PFSK-1 (cell line): ENCODE measurements at regions not wholly inside any gene's neighbourhood (a gene's known extent, or its start where the extent isn't known, plus 50 kb on each side); places are given as distances from the start of the nearest gene placed in this dataset.

Experiments used
- FOXP2 ChIP-seq: optimal IDR thresholded peaks from 2 replicates; pipeline ENCODE3; 2011; ENCODE audit warnings: borderline replicate concordance, control low read depth, inconsistent platforms; ENCODE audit not compliant: insufficient read depth; ENCODE audit errors: extremely low read length, extremely low read depth
- POLR2AphosphoS5 ChIP-seq: IDR thresholded peaks from 2 replicates; pipeline ENCODE4 v1.6.1; 2012; ENCODE audit warnings: low read depth, mild to moderate bottlenecking, control low read depth, low read length, moderate library complexity
- SIN3A ChIP-seq: IDR thresholded peaks from 2 replicates; pipeline ENCODE4 v1.6.1; 2012; ENCODE audit warnings: mild to moderate bottlenecking, low read length, moderate library complexity, borderline replicate concordance; ENCODE audit not compliant: insufficient read depth
- TAF1 ChIP-seq: IDR thresholded peaks from 2 replicates; pipeline ENCODE4 v1.6.1; 2012; ENCODE audit warnings: low read length, control low read depth, borderline replicate concordance; ENCODE audit not compliant: insufficient read depth
- TF ChIP-seq, protein P1 (sequence below), 2 experiments: IDR thresholded peaks; 2 replicates each; pipeline versions ENCODE4 v1.6.1 to v1.8.0; 2011 to 2012; ENCODE audit warnings: low read depth in 2 of 2, low read length in 2 of 2, control low read depth in 1 of 2, inconsistent platforms in 1 of 2, mild to moderate bottlenecking in 1 of 2, moderate library complexity in 1 of 2; ENCODE audit not compliant: insufficient read depth in 1 of 2

- TF ChIP-seq TAF1 (no peak), FOXP2 (no peak), POLR2AphosphoS5 (no peak), SIN3A (no peak)
- TF ChIP-seq, protein P1, sequence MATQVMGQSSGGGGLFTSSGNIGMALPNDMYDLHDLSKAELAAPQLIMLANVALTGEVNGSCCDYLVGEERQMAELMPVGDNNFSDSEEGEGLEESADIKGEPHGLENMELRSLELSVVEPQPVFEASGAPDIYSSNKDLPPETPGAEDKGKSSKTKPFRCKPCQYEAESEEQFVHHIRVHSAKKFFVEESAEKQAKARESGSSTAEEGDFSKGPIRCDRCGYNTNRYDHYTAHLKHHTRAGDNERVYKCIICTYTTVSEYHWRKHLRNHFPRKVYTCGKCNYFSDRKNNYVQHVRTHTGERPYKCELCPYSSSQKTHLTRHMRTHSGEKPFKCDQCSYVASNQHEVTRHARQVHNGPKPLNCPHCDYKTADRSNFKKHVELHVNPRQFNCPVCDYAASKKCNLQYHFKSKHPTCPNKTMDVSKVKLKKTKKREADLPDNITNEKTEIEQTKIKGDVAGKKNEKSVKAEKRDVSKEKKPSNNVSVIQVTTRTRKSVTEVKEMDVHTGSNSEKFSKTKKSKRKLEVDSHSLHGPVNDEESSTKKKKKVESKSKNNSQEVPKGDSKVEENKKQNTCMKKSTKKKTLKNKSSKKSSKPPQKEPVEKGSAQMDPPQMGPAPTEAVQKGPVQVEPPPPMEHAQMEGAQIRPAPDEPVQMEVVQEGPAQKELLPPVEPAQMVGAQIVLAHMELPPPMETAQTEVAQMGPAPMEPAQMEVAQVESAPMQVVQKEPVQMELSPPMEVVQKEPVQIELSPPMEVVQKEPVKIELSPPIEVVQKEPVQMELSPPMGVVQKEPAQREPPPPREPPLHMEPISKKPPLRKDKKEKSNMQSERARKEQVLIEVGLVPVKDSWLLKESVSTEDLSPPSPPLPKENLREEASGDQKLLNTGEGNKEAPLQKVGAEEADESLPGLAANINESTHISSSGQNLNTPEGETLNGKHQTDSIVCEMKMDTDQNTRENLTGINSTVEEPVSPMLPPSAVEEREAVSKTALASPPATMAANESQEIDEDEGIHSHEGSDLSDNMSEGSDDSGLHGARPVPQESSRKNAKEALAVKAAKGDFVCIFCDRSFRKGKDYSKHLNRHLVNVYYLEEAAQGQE (IDR thresholded peaks at IDR 0.05; ENCODE audit: insufficient read depth in 1 of 2, low read depth in 2 of 2, low read length in 2 of 2), result no peak
These were observed 1201.1 kb upstream of the SLC10A2 start for GRCh38 chr13:104267206-104267811.

- TF ChIP-seq FOXP2 (no peak), POLR2AphosphoS5 (no peak), SIN3A (no peak), TAF1 (no peak)
- TF ChIP-seq, protein P1 (IDR thresholded peaks at IDR 0.05; ENCODE audit: insufficient read depth in 1 of 2, low read depth in 2 of 2, low read length in 2 of 2), result no peak
These were observed 1190.5 kb upstream of the SLC10A2 start for GRCh38 chr13:104256701-104257100.

GRCh38 chr13:104253063-104253680 is 1187.0 kb upstream of the SLC10A2 start:
- TF ChIP-seq SIN3A (no peak), POLR2AphosphoS5 (no peak), FOXP2 (no peak), TAF1 (no peak)
- TF ChIP-seq, protein P1 (IDR thresholded peaks at IDR 0.05; ENCODE audit: insufficient read depth in 1 of 2, low read depth in 2 of 2, low read length in 2 of 2), result no peak

- TF ChIP-seq SIN3A (no peak), FOXP2 (no peak), POLR2AphosphoS5 (no peak), TAF1 (no peak)
- TF ChIP-seq, protein P1 (IDR thresholded peaks at IDR 0.05; ENCODE audit: insufficient read depth in 1 of 2, low read depth in 2 of 2, low read length in 2 of 2), result no peak
These were observed 1185.7 kb upstream of the SLC10A2 start for GRCh38 chr13:104251931-104252330.
